HG03066 (cell line): ENCODE measurements at regions not wholly inside any gene's neighbourhood (a gene's known extent, or its start where the extent isn't known, plus 50 kb on each side); places are given as distances from the start of the nearest gene placed in this dataset.

ENCODE experiments used
- ATAC-seq: cut with Tn5 transposase; IDR thresholded peaks from one replicate; pipeline ENCODE4 v1.9.1; 2021; ENCODE audit warnings: low read depth; ENCODE audit not compliant: unreplicated experiment

- ATAC-seq, result no peak
These were observed 1110.4 kb upstream of the ADGRL3 start for GRCh38 chr4:60089546-60090273.

- no peak for ATAC-seq
These were observed 1103.5 kb upstream of the ADGRL3 start for GRCh38 chr4:60096676-60097075.

GRCh38 chr4:60116592-60116991 is 1083.5 kb upstream of the ADGRL3 start:
- ATAC-seq, result no peak

DNA sequence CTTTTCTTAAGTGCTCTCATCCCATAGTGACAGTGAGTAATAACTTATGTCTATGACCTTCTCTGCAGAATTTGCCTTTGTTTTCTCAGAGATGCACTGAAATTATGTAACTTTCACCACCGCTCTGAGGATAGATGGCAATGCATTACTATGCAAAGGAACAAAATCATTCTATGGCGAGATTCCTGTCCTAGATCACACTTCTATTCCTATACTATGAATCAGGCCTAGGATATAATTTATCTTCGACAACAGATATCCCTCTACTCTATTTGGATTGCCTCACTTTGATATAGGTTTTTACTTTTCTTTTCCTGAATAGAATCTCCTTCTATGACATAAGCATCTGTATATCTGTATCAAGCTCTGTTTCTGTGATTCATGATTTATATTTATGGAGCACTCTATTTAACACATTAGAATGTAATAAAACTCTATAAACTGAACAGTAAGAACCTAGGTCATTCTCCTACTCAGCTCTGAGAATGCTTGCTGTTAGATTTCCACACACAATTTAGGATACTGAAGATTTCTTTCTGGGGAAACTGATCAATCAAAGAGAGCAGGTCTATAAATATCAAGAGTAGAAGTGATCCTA is 1082.3 kb upstream of the ADGRL3 start:
- ATAC-seq, result no peak

GRCh38 chr4:60122820-60123219 is 1077.3 kb upstream of the ADGRL3 start:
- ATAC-seq, result no peak

DNA sequence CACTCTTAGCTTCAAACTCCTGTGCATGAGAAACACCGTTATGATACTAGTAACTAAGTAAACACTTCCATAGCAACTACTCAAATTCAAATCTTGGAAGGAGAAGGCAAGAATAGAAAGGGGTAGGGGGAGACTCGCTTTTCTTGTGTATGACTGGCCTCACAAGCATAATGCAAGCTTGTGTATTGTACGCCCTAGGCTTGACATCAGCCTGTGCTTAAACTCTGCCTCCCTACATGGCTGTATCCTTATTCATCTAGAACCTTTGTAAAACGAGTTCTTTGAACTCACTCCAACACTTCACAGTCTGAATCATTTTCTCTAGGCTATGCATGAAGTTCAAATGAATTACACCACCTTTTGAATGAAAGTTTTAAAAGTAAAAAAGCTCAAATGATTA is 1071.2 kb upstream of the ADGRL3 start:
- no peak for ATAC-seq

DNA sequence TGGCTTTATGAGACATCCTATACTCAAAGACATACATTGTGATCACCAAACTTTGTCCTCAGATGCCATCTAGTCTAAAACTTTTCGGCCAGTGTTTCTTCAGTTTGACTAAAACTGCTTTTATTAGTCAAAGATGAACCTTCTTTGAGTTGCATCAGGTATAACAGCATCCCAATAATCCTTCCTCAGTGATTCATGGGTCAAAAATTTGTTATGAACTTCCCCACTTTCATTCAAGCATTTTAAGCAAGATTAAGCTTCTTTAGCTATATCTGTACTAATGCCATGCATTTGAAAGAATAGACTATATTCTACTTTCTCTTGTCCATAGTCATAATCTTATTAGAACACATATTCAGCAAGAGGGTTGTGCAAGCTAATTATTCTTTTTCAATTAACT is 1070.4 kb upstream of the ADGRL3 start:
- ATAC-seq, result no peak

- no peak for ATAC-seq
These were observed 1066.8 kb upstream of the ADGRL3 start for GRCh38 chr4:60133375-60133774.

DNA sequence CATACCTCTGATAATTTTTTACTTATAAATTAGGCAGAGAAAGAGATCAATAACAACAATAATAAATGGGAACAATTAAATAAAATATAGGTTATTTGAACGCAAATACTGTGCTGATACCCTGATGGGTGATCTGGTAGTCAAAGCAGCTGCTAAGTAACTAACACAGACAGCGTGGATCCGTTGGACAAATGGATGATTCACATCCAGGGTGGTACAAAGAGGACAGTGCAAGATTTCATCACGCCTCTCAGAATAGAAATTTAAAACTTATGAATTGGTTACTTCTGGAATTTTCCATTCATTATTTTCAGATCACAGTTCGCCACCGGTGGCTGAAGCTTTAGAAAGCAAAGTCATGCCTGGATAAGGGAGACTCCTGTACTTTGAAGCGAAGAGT is 1066.0 kb upstream of the ADGRL3 start:
- ATAC-seq, result no peak

DNA sequence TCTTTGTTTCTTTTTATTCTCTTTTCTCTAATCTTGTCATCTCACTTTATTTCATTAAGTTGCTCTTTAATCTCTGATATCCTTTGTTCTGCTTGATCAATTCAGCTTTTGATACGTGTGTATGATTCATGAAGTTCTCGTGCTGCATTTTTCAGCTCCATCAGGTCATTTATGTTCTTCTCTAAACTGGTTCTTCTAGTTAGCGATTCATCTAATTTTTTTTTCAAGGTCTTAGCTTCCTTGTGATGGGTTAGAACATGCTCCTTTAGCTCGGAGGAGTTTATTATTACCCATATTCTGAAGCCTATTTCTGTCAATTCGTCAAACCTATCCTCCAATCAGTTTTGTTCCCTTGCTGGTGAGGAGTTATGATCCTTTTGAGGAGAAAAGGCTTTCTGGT is 1045.0 kb upstream of the ADGRL3 start:
- no peak for ATAC-seq

- ATAC-seq, result no peak
These were observed 1027.0 kb upstream of the ADGRL3 start for GRCh38 chr4:60173103-60173502.

DNA sequence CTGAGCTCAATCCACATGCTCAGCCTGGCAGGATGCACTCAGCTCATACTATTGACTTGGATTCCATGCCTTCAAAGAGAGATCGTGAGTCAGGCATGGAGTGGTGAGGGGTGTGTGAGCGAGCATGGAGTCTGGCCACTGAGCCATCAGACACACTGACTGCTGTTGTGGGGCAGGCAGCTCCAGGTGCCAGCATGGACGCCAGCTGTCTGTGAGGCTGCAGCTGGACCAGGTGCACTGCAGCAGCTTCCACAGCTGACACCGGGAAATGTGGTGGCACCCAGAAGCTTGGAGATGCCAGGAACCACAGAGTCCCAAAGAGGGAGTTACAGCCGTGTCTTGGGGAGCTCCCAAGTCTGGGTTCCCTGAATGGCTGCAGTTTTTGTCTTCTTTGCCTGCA is 1026.4 kb upstream of the ADGRL3 start:
- no peak for ATAC-seq

- no peak for ATAC-seq
These were observed 1024.9 kb upstream of the ADGRL3 start for GRCh38 chr4:60175241-60175640.

DNA sequence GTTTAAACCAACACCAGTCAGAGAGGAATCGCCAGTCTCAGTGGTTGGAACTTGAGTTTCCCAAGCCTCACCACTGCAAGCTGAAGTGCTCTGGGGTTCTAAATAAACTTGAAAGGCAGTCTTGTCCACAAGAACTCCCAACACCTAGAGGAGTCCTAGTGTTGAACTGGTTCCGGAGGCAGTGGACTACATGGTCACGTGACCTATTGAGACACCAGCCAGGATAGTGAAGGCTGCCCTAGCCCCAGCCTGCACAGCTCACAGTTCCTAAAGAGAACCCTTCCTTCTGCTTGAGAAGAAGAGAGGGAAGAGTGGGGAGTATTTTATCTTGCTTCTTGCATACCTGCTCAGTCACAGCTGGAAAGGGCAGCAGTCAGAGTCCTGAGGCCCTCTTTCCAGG is 1012.7 kb upstream of the ADGRL3 start:
- no peak for ATAC-seq

DNA sequence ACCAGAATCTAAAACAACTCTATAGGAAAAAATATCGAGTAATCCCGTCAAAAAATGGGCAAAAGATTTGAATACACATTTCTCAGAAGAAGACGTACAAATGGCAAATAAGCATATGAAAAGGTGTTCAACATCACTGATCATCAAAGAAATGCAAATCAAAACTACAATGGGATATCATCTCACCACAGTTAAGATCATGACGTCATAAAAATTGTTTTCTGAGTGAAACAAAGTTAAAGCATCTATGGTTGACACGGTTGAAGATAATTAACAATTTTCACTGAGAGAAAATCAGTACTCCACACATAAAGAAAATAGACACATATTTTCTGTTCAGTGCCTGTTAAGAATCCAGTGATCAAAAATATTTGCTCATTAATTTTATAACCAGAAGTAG is 1010.8 kb upstream of the ADGRL3 start:
- no peak for ATAC-seq

GRCh38 chr4:60194214-60194613 is 1005.9 kb upstream of the ADGRL3 start:
- no peak for ATAC-seq

GRCh38 chr4:60195256-60195655 is 1004.9 kb upstream of the ADGRL3 start:
- ATAC-seq, result no peak

GRCh38 chr4:60201052-60201673 is 999.0 kb upstream of the ADGRL3 start:
- no peak for ATAC-seq

- no peak for ATAC-seq
These were observed 990.5 kb upstream of the ADGRL3 start for GRCh38 chr4:60209588-60209987.

DNA sequence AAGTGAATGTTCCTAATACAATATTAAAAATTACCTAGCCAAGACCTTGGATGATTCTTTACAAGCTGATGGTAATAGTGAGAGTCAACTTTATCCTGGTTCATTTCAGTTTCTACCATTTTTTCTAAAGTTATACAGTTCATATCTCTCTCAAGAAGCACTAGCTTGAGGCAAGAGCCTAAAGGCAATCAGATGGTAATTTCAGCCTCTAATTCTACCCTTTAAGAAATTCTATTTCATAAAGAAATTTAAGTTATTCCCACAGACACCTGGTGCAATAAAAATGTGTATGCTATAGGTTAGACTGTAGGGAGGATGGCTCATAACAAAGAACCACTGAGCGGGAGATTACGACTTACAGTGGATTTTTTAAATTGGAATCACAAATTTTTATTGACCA is 984.2 kb upstream of the ADGRL3 start:
- no peak for ATAC-seq

GRCh38 chr4:60216752-60217151 is 983.4 kb upstream of the ADGRL3 start:
- no peak for ATAC-seq

GRCh38 chr4:60221866-60222265 is 978.3 kb upstream of the ADGRL3 start:
- ATAC-seq, result no peak
